PC-9 (cell line): ENCODE measurements at regions not wholly inside any gene's neighbourhood (a gene's known extent, or its start where the extent isn't known, plus 50 kb on each side); places are given as distances from the start of the nearest gene placed in this dataset.

Experiments
- BruUV-seq: library from RNA; stranded (reverse); fragments of 400-500 nt; replicated peaks from 2 replicates; lab custom pipeline; 2021; lab: Mats Ljungman, UMichigan
- CTCF ChIA-PET: fragments of 300-600 bp; sonication (Branson Sonifier 250); formaldehyde crosslinking; loops from one replicate; lab custom pipeline; 2022; ENCODE audit warnings: antibody characterized with exemption; lab: Charles Lee
- POLR2A ChIA-PET: fragments of 300-600 bp; sonication (Branson Sonifier 250); formaldehyde crosslinking; loops from one replicate; lab custom pipeline; 2022; ENCODE audit warnings: antibody characterized with exemption; ENCODE audit not compliant: unreplicated experiment; lab: Charles Lee
- DNase-seq, 2 experiments: peaks; one replicate each; pipeline versions ENCODE4 v3.0.0 to v3.0.0-alpha.2; 2015 to 2022; ENCODE audit warnings: mixed read lengths in 1 of 2
- H2AFZ ChIP-seq: fragments of 200-600 bp; sonication (generic); 2 replicates; pipeline ENCODE4 v1.8.1; 2017; ENCODE audit warnings: antibody characterized with exemption
- H3F3A ChIP-seq: fragments of 200-600 bp; sonication (generic); 2 replicates; pipeline ENCODE4 v1.8.1; 2017; ENCODE audit warnings: antibody characterized with exemption, mild to moderate bottlenecking, low read depth; ENCODE audit not compliant: insufficient read depth
- H3K27ac ChIP-seq: fragments of 200-600 bp; sonication (generic); 2 replicates; pipeline ENCODE4 v1.6.1; 2016; ENCODE audit warnings: mixed run types
- H3K27me3 ChIP-seq: fragments of 200-600 bp; sonication (generic); 2 replicates; pipeline ENCODE4 v1.6.1; 2016; ENCODE audit warnings: low read depth, mixed run types; ENCODE audit not compliant: insufficient read depth
- H3K36me3 ChIP-seq: fragments of 200-600 bp; sonication (generic); 2 replicates; pipeline ENCODE4 v1.6.1; 2016; ENCODE audit warnings: low read depth, mixed run types
- H3K4me1 ChIP-seq: fragments of 200-600 bp; sonication (generic); replicated peaks from 2 replicates; pipeline ENCODE4 v1.6.1; 2016; ENCODE audit warnings: mixed run types; ENCODE audit not compliant: insufficient read depth
- H3K4me2 ChIP-seq: fragments of 200-600 bp; sonication (generic); 2 replicates; pipeline ENCODE4 v1.6.1; 2017; ENCODE audit warnings: mixed run types
- H3K4me3 ChIP-seq: fragments of 200-600 bp; sonication (generic); 2 replicates; pipeline ENCODE4 v1.6.1; 2016; ENCODE audit warnings: mixed run types
- H3K79me2 ChIP-seq: fragments of 200-600 bp; sonication (generic); 2 replicates; pipeline ENCODE4 v1.6.1; 2017; ENCODE audit warnings: low read depth, mixed run types
- H3K9me2 ChIP-seq: fragments of 200-600 bp; sonication (generic); 2 replicates; pipeline ENCODE4 v1.8.1; 2017; ENCODE audit warnings: mild to moderate bottlenecking; ENCODE audit not compliant: insufficient read depth
- H3K9me3 ChIP-seq: fragments of 200-600 bp; sonication (generic); 2 replicates; pipeline ENCODE4 v1.8.1; 2016; ENCODE audit warnings: low read depth; ENCODE audit not compliant: insufficient read depth
- H4K20me1 ChIP-seq: fragments of 200-600 bp; sonication (generic); 2 replicates; pipeline ENCODE4 v1.8.1; 2017; ENCODE audit not compliant: insufficient read depth
- CTCF ChIP-seq: fragments of 200-600 bp; sonication (generic); conservative IDR thresholded peaks from 2 replicates; pipeline ENCODE4 v1.6.1; 2017; ENCODE audit warnings: mixed run types, antibody characterized with exemption, mild to moderate bottlenecking, moderate library complexity
- EZH2 ChIP-seq: fragments of 200-600 bp; sonication (generic); IDR thresholded peaks from 2 replicates; pipeline ENCODE4 v1.8.0; 2017; ENCODE audit warnings: antibody characterized with exemption, low read depth
- intact Hi-C: fragments of 100-400 bp; cut with micrococcal nuclease; formaldehyde crosslinking; loops from one replicate; pipeline ENCODE4 v1.10.0; 2022; ENCODE audit not compliant: unreplicated experiment

GRCh38 chr2:226079196-226079595 is 679.7 kb downstream of the NYAP2 start:
- no peak overlapping the region for H2AFZ ChIP-seq
- intact Hi-C loops = no loop called here
- no peak for DNase-seq
- no peaks in the 10 kb centered on the region for H3K36me3 ChIP-seq
- H3K9me3 ChIP-seq = no peaks in the 10 kb centered on the region
- no peaks in the 10 kb centered on the region for H3K9me2 ChIP-seq
- no peak overlapping the region for H3K27ac ChIP-seq
- H3K4me2 ChIP-seq = no peak overlapping the region
- H3K4me1 ChIP-seq = no peaks in the 10 kb centered on the region
- TF ChIP-seq EZH2 (no peak), CTCF (no peak)
- no peaks in the 10 kb centered on the region for H4K20me1 ChIP-seq
- POLR2A ChIA-PET = no interaction called here
- H3K27me3 ChIP-seq = no peaks in the 10 kb centered on the region
- H3K4me3 ChIP-seq = no peak overlapping the region
- no TSS peak for BruUV-seq
- no peaks in the 10 kb centered on the region for H3F3A ChIP-seq
- CTCF ChIA-PET = no interaction called here
- no peaks in the 10 kb centered on the region for H3K79me2 ChIP-seq

- Histone ChIP-seq H3K27ac (no peak overlapping the region), H3K27me3 (no peaks in the 10 kb centered on the region), H4K20me1 (no peaks in the 10 kb centered on the region), H2AFZ (no peak overlapping the region), H3K9me2 (no peaks in the 10 kb centered on the region), H3K4me2 (no peak overlapping the region), H3K9me3 (no peaks in the 10 kb centered on the region), H3K79me2 (no peaks in the 10 kb centered on the region), H3F3A (no peaks in the 10 kb centered on the region), H3K4me1 (no peaks in the 10 kb centered on the region), H3K36me3 (no peaks in the 10 kb centered on the region), H3K4me3 (no peak overlapping the region)
- CTCF ChIA-PET = no interaction called here
- no peak for DNase-seq
- BruUV-seq = no TSS peak
- POLR2A ChIA-PET = no interaction called here
- intact Hi-C loops = no loop called here
- no peak for TF ChIP-seq EZH2
- no peak for TF ChIP-seq CTCF
These were observed 679.2 kb downstream of the NYAP2 start for GRCh38 chr2:226078666-226079065.

- Histone ChIP-seq H3K9me2 (no peaks in the 10 kb centered on the region), H3K4me2 (no peak overlapping the region), H3K79me2 (no peaks in the 10 kb centered on the region), H3K27ac (no peak overlapping the region), H3K27me3 (no peaks in the 10 kb centered on the region), H3K9me3 (no peaks in the 10 kb centered on the region), H3K36me3 (no peaks in the 10 kb centered on the region), H3K4me1 (no peaks in the 10 kb centered on the region), H3K4me3 (no peak overlapping the region), H4K20me1 (no peaks in the 10 kb centered on the region), H3F3A (no peaks in the 10 kb centered on the region), H2AFZ (no peak overlapping the region)
- ChIA-PET CTCF (no interaction called here), POLR2A (no interaction called here)
- no TSS peak for BruUV-seq
- DNase-seq = no peak
- TF ChIP-seq EZH2 (no peak), CTCF (no peak)
- intact Hi-C loops = no loop called here
These were observed 678.3 kb downstream of the NYAP2 start for GRCh38 chr2:226077841-226078240.
